ENCODE measurements at regions not wholly inside any gene's neighbourhood (a gene's known extent, or its start where the extent isn't known, plus 50 kb on each side); places are given as distances from the start of the nearest gene placed in this dataset.
"Not testable (repeated sequence)": the region's sequence is repeated elsewhere in the genome, so short reads cannot be mapped to it uniquely, and the experiment has no call there.

- WGBS (ENCODE audit: insufficient coverage): 89% methylated on average over 4 of the region's 4 CpGs
- H3K4me3 ChIP-seq (ENCODE audit: control insufficient read depth in 1 of 7, extremely low read depth in 1 of 7, insufficient read depth in 4 of 7, low read depth in 2 of 7, low read length in 6 of 7): no peak overlapping the region
Measured at GRCh38 chr15:34657469-34658127, 74.1 kb upstream of the GOLGA8B start.

GRCh38 chr15:34656005-34656796 is 72.8 kb upstream of the GOLGA8B start:
- Histone ChIP-seq H3K4me1 (ENCODE audit: control extremely low read depth in 1 of 4, control insufficient read depth in 4 of 4, insufficient read depth in 4 of 4, low read length in 3 of 4) (peaks cover 0 to 7% (median 0%) of the 10 kb centered on the region in 4 experiments), H3K36me3 (ENCODE audit: control insufficient read depth in 4 of 4, insufficient read depth in 4 of 4, low read length in 3 of 4) (no peaks in the 10 kb centered on the region), H3K27ac (ENCODE audit: insufficient read depth in 1 of 2, low read depth in 1 of 2, low read length in 2 of 2, poor library complexity in 1 of 2, severe bottlenecking in 2 of 2) (peak overlapping the region in 1 of 2 experiments; percentile 27), H3K4me3 (ENCODE audit: control insufficient read depth in 1 of 7, extremely low read depth in 1 of 7, insufficient read depth in 4 of 7, low read depth in 2 of 7, low read length in 6 of 7) (no peak overlapping the region), H3K9me3 (ENCODE audit: control extremely low read depth in 1 of 5, control insufficient read depth in 4 of 5, insufficient read depth in 2 of 5, low read depth in 1 of 5, low read length in 4 of 5) (peaks cover 0 to 2% (median 0%) of the 10 kb centered on the region in 5 experiments), H3K27me3 (replicated peaks in 2 of 5; ENCODE audit: control insufficient read depth in 4 of 5, insufficient read depth in 5 of 5, low read length in 4 of 5) (no peaks in the 10 kb centered on the region)
- no peak for DNase-seq
- POLR2A ChIA-PET: no interaction called here
- CTCF ChIA-PET: no interaction called here
- 100% methylated on average over 5 of the region's 6 CpGs for WGBS (ENCODE audit: insufficient coverage)

More at GRCh38 chr15:34657469-34658127, 74.1 kb upstream of the GOLGA8B start:
- Histone ChIP-seq H3K27me3 (replicated peaks in 2 of 5; ENCODE audit: control insufficient read depth in 4 of 5, insufficient read depth in 5 of 5, low read length in 4 of 5) (no peaks in the 10 kb centered on the region), H3K27ac (ENCODE audit: insufficient read depth in 1 of 2, low read depth in 1 of 2, low read length in 2 of 2, poor library complexity in 1 of 2, severe bottlenecking in 2 of 2) (peak overlapping the region in 1 of 2 experiments; percentile 35), H3K4me1 (ENCODE audit: control extremely low read depth in 1 of 4, control insufficient read depth in 4 of 4, insufficient read depth in 4 of 4, low read length in 3 of 4) (peaks cover 0 to 3% (median 0%) of the 10 kb centered on the region in 4 experiments), H3K9me3 (ENCODE audit: control extremely low read depth in 1 of 5, control insufficient read depth in 4 of 5, insufficient read depth in 2 of 5, low read depth in 1 of 5, low read length in 4 of 5) (peaks cover 0 to 2% (median 0%) of the 10 kb centered on the region in 5 experiments), H3K36me3 (ENCODE audit: control insufficient read depth in 4 of 4, insufficient read depth in 4 of 4, low read length in 3 of 4) (no peaks in the 10 kb centered on the region)
- DNase-seq: no peak
- ChIA-PET POLR2A (no interaction called here), CTCF (no interaction called here)

- Histone ChIP-seq H3K36me3 (ENCODE audit: control insufficient read depth in 4 of 4, insufficient read depth in 4 of 4, low read length in 3 of 4) (no peaks in the 10 kb centered on the region), H3K27ac (ENCODE audit: insufficient read depth in 1 of 2, low read depth in 1 of 2, low read length in 2 of 2, poor library complexity in 1 of 2, severe bottlenecking in 2 of 2) (peak overlapping the region in 1 of 2 experiments; percentile 21), H3K4me1 (ENCODE audit: control extremely low read depth in 1 of 4, control insufficient read depth in 4 of 4, insufficient read depth in 4 of 4, low read length in 3 of 4) (peaks cover 0 to 7% (median 0%) of the 10 kb centered on the region in 4 experiments), H3K9me3 (ENCODE audit: control extremely low read depth in 1 of 5, control insufficient read depth in 4 of 5, insufficient read depth in 2 of 5, low read depth in 1 of 5, low read length in 4 of 5) (no peaks in the 10 kb centered on the region), H3K4me3 (ENCODE audit: control insufficient read depth in 1 of 7, extremely low read depth in 1 of 7, insufficient read depth in 4 of 7, low read depth in 2 of 7, low read length in 6 of 7) (no peak overlapping the region), H3K27me3 (replicated peaks in 2 of 5; ENCODE audit: control insufficient read depth in 4 of 5, insufficient read depth in 5 of 5, low read length in 4 of 5) (no peaks in the 10 kb centered on the region)
- ChIA-PET POLR2A (no interaction called here), CTCF (interaction anchor here (0.5 kb wide), 1 partner anchor 1058 kb away, joined by 3 read pairs; no protein-coding TSS in a partner anchor)
- DNase-seq: peak in 1 of 3 donors; percentile 7
- WGBS (ENCODE audit: insufficient coverage): 100% methylated on average over 1 of the region's 2 CpGs
Measured at GRCh38 chr15:34655326-34655725, 71.9 kb upstream of the GOLGA8B start.

- DNase-seq: peak in 2 of 3 donors; percentile 3 to 38
- CTCF ChIA-PET: no interaction called here
Measured at GRCh38 chr15:34654625-34655024, 71.2 kb upstream of the GOLGA8B start.

GRCh38 chr15:34653992-34654391 is 70.5 kb upstream of the GOLGA8B start:
- DNase-seq: no peak
- POLR2A ChIA-PET: no interaction called here
- H3K4me1 ChIP-seq (ENCODE audit: control extremely low read depth in 1 of 4, control insufficient read depth in 4 of 4, insufficient read depth in 4 of 4, low read length in 3 of 4): peaks cover 0 to 7% (median 0%) of the 10 kb centered on the region in 4 experiments
- CTCF ChIA-PET: no interaction called here
- 60% methylated on average over 1 of the region's 3 CpGs for WGBS (ENCODE audit: insufficient coverage)
- H3K27me3 ChIP-seq (replicated peaks in 2 of 5; ENCODE audit: control insufficient read depth in 4 of 5, insufficient read depth in 5 of 5, low read length in 4 of 5): no peaks in the 10 kb centered on the region
- H3K9me3 ChIP-seq (ENCODE audit: control extremely low read depth in 1 of 5, control insufficient read depth in 4 of 5, insufficient read depth in 2 of 5, low read depth in 1 of 5, low read length in 4 of 5): no peaks in the 10 kb centered on the region
- H3K4me3 ChIP-seq (ENCODE audit: control insufficient read depth in 1 of 7, extremely low read depth in 1 of 7, insufficient read depth in 4 of 7, low read depth in 2 of 7, low read length in 6 of 7): no peak overlapping the region
- H3K27ac ChIP-seq (ENCODE audit: insufficient read depth in 1 of 2, low read depth in 1 of 2, low read length in 2 of 2, poor library complexity in 1 of 2, severe bottlenecking in 2 of 2): peak overlapping the region in 1 of 2 experiments; percentile 50
- H3K36me3 ChIP-seq (ENCODE audit: control insufficient read depth in 4 of 4, insufficient read depth in 4 of 4, low read length in 3 of 4): no peaks in the 10 kb centered on the region

More at GRCh38 chr15:34654625-34655024, 71.2 kb upstream of the GOLGA8B start:
- H3K9me3 ChIP-seq (ENCODE audit: control extremely low read depth in 1 of 5, control insufficient read depth in 4 of 5, insufficient read depth in 2 of 5, low read depth in 1 of 5, low read length in 4 of 5): no peaks in the 10 kb centered on the region
- peak overlapping the region in 1 of 2 experiments; percentile 21 for H3K27ac ChIP-seq (ENCODE audit: insufficient read depth in 1 of 2, low read depth in 1 of 2, low read length in 2 of 2, poor library complexity in 1 of 2, severe bottlenecking in 2 of 2)
- 100% methylated on average over 2 of the region's 6 CpGs for WGBS (ENCODE audit: insufficient coverage)
- H3K4me1 ChIP-seq (ENCODE audit: control extremely low read depth in 1 of 4, control insufficient read depth in 4 of 4, insufficient read depth in 4 of 4, low read length in 3 of 4): peaks cover 0 to 7% (median 0%) of the 10 kb centered on the region in 4 experiments
- POLR2A ChIA-PET: no interaction called here
- H3K27me3 ChIP-seq (replicated peaks in 2 of 5; ENCODE audit: control insufficient read depth in 4 of 5, insufficient read depth in 5 of 5, low read length in 4 of 5): no peaks in the 10 kb centered on the region
- H3K4me3 ChIP-seq (ENCODE audit: control insufficient read depth in 1 of 7, extremely low read depth in 1 of 7, insufficient read depth in 4 of 7, low read depth in 2 of 7, low read length in 6 of 7): no peak overlapping the region
- H3K36me3 ChIP-seq (ENCODE audit: control insufficient read depth in 4 of 4, insufficient read depth in 4 of 4, low read length in 3 of 4): no peaks in the 10 kb centered on the region

- H3K4me3 ChIP-seq (ENCODE audit: control insufficient read depth in 1 of 7, extremely low read depth in 1 of 7, insufficient read depth in 4 of 7, low read depth in 2 of 7, low read length in 6 of 7); DNase-seq; H3K27ac ChIP-seq (ENCODE audit: insufficient read depth in 1 of 2, low read depth in 1 of 2, low read length in 2 of 2, poor library complexity in 1 of 2, severe bottlenecking in 2 of 2); CTCF ChIA-PET; H3K4me1 ChIP-seq (ENCODE audit: control extremely low read depth in 1 of 4, control insufficient read depth in 4 of 4, insufficient read depth in 4 of 4, low read length in 3 of 4); H3K9me3 ChIP-seq (ENCODE audit: control extremely low read depth in 1 of 5, control insufficient read depth in 4 of 5, insufficient read depth in 2 of 5, low read depth in 1 of 5, low read length in 4 of 5); H3K36me3 ChIP-seq (ENCODE audit: control insufficient read depth in 4 of 4, insufficient read depth in 4 of 4, low read length in 3 of 4); POLR2A ChIA-PET; H3K27me3 ChIP-seq (replicated peaks in 2 of 5; ENCODE audit: control insufficient read depth in 4 of 5, insufficient read depth in 5 of 5, low read length in 4 of 5): not testable (repeated sequence)
- WGBS (ENCODE audit: insufficient coverage): no CpG with 5 or more reads among the region's 3 CpGs
Measured at GRCh38 chr15:34653326-34653725, 69.9 kb upstream of the GOLGA8B start.

GRCh38 chr15:34652726-34653033 is 69.2 kb upstream of the GOLGA8B start:
- H3K27me3 ChIP-seq (replicated peaks in 2 of 5; ENCODE audit: control insufficient read depth in 4 of 5, insufficient read depth in 5 of 5, low read length in 4 of 5): no peaks in the 10 kb centered on the region
- H3K36me3 ChIP-seq (ENCODE audit: control insufficient read depth in 4 of 4, insufficient read depth in 4 of 4, low read length in 3 of 4): no peaks in the 10 kb centered on the region
- DNase-seq: no peak
- peak overlapping the region in 1 of 2 experiments; percentile 30 for H3K27ac ChIP-seq (ENCODE audit: insufficient read depth in 1 of 2, low read depth in 1 of 2, low read length in 2 of 2, poor library complexity in 1 of 2, severe bottlenecking in 2 of 2)
- peaks cover 0 to 7% (median 0%) of the 10 kb centered on the region in 4 experiments for H3K4me1 ChIP-seq (ENCODE audit: control extremely low read depth in 1 of 4, control insufficient read depth in 4 of 4, insufficient read depth in 4 of 4, low read length in 3 of 4)
- ChIA-PET POLR2A (no interaction called here), CTCF (no interaction called here)
- no peak overlapping the region for H3K4me3 ChIP-seq (ENCODE audit: control insufficient read depth in 1 of 7, extremely low read depth in 1 of 7, insufficient read depth in 4 of 7, low read depth in 2 of 7, low read length in 6 of 7)
- H3K9me3 ChIP-seq (ENCODE audit: control extremely low read depth in 1 of 5, control insufficient read depth in 4 of 5, insufficient read depth in 2 of 5, low read depth in 1 of 5, low read length in 4 of 5): no peaks in the 10 kb centered on the region
